ENCODE measurements at regions not wholly inside any gene's neighbourhood (a gene's known extent, or its start where the extent isn't known, plus 50 kb on each side); places are given as distances from the start of the nearest gene placed in this dataset.

- ATAC-seq (no peak), DNase-seq (no peak)
- TF ChIP-seq CTCF (IDR thresholded peaks at IDR 0.05) = no peak
- no peaks in the 10 kb centered on the region for H3K27me3 ChIP-seq (ENCODE audit: insufficient read depth in 3 of 3, low read length in 2 of 3)
- no peak overlapping the region for H3K27ac ChIP-seq
- no peaks in the 10 kb centered on the region for H3K4me1 ChIP-seq
- 4 to 29% (median 24%) methylated on average over 1 of the region's 1 CpG for WGBS, 3 donors
- no peaks in the 10 kb centered on the region for H3K9me3 ChIP-seq
- H3K4me3 ChIP-seq = no peak overlapping the region
- intact Hi-C loops (cut with DNase I) = no loop called here
- H3K36me3 ChIP-seq (ENCODE audit: insufficient read depth in 1 of 2, low read depth in 1 of 2) = no peaks in the 10 kb centered on the region
Measured at GRCh38 chr2:142190805-142191204, 60.0 kb upstream of the LRP1B start.

- Histone ChIP-seq H3K36me3 (ENCODE audit: insufficient read depth in 1 of 2, low read depth in 1 of 2) (no peaks in the 10 kb centered on the region), H3K4me1 (no peaks in the 10 kb centered on the region), H3K9me3 (no peaks in the 10 kb centered on the region), H3K27me3 (ENCODE audit: insufficient read depth in 3 of 3, low read length in 2 of 3) (no peaks in the 10 kb centered on the region), H3K4me3 (no peak overlapping the region), H3K27ac (no peak overlapping the region)
- TF ChIP-seq CTCF (IDR thresholded peaks at IDR 0.05) = no peak
- no peak for DNase-seq
- ATAC-seq = no peak
- intact Hi-C loops (cut with DNase I) = no loop called here
- WGBS, 3 donors = 72 to 85% (median 74%) methylated on average over 1 of the region's 1 CpG
Measured at GRCh38 chr2:142189501-142189900, 58.7 kb upstream of the LRP1B start.

GRCh38 chr2:142188562-142188961 is 57.7 kb upstream of the LRP1B start:
- Histone ChIP-seq H3K27me3 (ENCODE audit: insufficient read depth in 3 of 3, low read length in 2 of 3) (no peaks in the 10 kb centered on the region), H3K4me1 (no peaks in the 10 kb centered on the region), H3K27ac (no peak overlapping the region), H3K4me3 (no peak overlapping the region), H3K36me3 (ENCODE audit: insufficient read depth in 1 of 2, low read depth in 1 of 2) (no peaks in the 10 kb centered on the region), H3K9me3 (no peaks in the 10 kb centered on the region)
- TF ChIP-seq CTCF (IDR thresholded peaks at IDR 0.05) = no peak
- DNase-seq = no peak
- intact Hi-C loops (cut with DNase I) = no loop called here
- 94 to 98% (median 96%) methylated on average over 1 of the region's 1 CpG for WGBS, 3 donors
- no peak for ATAC-seq

GRCh38 chr2:142180820-142181533 is 50.2 kb upstream of the LRP1B start:
- no peaks in the 10 kb centered on the region for H3K36me3 ChIP-seq (ENCODE audit: insufficient read depth in 1 of 2, low read depth in 1 of 2)
- H3K4me3 ChIP-seq = no peak overlapping the region
- H3K4me1 ChIP-seq = no peaks in the 10 kb centered on the region
- intact Hi-C loops (cut with DNase I) = no loop called here
- no peaks in the 10 kb centered on the region for H3K9me3 ChIP-seq
- no peak for ATAC-seq
- DNase-seq = peak in 1 of 2 donors; percentile 20
- WGBS, 3 donors = 56 to 66% (median 62%) methylated on average over 22 of the region's 22 CpGs
- no peaks in the 10 kb centered on the region for H3K27me3 ChIP-seq (ENCODE audit: insufficient read depth in 3 of 3, low read length in 2 of 3)
- no peak overlapping the region for H3K27ac ChIP-seq
- no peak for TF ChIP-seq CTCF (IDR thresholded peaks at IDR 0.05)
